ENCODE measurements at regions not wholly inside any gene's neighbourhood (a gene's known extent, or its start where the extent isn't known, plus 50 kb on each side); places are given as distances from the start of the nearest gene placed in this dataset.

DNA sequence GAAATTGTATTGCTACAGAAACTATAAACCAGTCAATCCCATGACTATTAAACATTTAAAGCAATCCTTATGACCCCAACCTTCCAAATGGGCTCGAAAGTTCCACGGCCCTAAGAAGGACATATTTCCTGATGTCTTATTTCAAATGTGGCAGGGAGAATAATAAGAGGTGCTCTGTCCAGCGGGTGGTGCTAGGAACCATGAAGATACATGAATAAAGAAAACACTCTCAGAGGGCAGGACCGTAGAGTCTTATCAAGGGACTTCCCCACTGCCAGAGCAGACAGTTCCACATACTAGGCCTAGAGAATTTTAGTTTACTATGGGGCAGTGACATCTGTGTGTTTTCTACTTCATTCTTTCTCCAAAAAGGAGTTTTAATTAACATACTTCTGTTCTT, 187.1 kb upstream of the PIK3C3 start:
- peak; percentile 40 for DNase-seq (ENCODE audit: low read depth)
- TF ChIP-seq, protein P1, sequence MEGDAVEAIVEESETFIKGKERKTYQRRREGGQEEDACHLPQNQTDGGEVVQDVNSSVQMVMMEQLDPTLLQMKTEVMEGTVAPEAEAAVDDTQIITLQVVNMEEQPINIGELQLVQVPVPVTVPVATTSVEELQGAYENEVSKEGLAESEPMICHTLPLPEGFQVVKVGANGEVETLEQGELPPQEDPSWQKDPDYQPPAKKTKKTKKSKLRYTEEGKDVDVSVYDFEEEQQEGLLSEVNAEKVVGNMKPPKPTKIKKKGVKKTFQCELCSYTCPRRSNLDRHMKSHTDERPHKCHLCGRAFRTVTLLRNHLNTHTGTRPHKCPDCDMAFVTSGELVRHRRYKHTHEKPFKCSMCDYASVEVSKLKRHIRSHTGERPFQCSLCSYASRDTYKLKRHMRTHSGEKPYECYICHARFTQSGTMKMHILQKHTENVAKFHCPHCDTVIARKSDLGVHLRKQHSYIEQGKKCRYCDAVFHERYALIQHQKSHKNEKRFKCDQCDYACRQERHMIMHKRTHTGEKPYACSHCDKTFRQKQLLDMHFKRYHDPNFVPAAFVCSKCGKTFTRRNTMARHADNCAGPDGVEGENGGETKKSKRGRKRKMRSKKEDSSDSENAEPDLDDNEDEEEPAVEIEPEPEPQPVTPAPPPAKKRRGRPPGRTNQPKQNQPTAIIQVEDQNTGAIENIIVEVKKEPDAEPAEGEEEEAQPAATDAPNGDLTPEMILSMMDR (conservative IDR thresholded peaks at IDR 0.05; ENCODE audit: control insufficient read depth, insufficient read depth, low read depth, low read length) = peak; percentile 16
- no peak overlapping the region for H3K4me3 ChIP-seq (ENCODE audit: control insufficient read depth, low read depth, low read length)

DNA sequence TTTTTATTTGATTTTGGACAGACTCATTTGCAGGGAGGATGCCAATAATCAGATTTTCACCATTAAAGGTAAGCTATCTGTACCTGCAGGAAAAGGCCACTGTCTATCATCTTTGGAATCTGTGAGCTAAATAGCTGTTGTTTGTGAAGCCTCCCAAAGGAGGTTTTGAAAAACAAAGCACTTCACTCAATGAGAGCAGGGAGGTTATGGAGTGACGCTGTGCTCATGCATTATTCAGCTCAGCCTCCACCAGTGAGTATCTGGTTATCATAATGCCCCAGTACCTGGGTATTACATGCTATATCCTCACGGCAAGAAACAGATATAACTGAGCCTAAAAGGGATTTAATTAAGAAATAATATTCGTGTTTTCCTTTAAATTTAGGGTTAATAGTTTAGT, 189.6 kb upstream of the PIK3C3 start:
- TF ChIP-seq, protein P1 (conservative IDR thresholded peaks at IDR 0.05; ENCODE audit: control insufficient read depth, insufficient read depth, low read depth, low read length) = no peak

DNA sequence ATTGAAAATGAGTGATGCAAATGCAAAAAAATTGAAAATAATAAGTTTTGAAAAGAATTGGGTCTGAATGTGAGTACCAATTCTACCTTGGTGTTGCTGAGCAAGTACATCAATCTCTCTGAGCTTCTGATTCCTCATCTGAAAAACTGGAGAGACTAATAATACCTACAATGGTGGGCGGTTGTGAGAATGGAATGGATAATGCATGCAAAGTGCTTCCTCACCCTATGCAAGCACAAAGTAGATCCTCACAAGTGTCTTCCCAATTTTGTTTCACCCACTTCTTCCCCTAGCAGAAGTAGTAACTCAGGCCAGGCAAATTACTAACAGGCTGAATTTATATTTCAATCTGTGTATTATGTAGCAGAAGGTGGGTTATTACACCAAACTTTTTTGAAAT, 191.7 kb upstream of the PIK3C3 start:
- TF ChIP-seq, protein P1 (conservative IDR thresholded peaks at IDR 0.05; ENCODE audit: control insufficient read depth, insufficient read depth, low read depth, low read length) = no peak
- no peak overlapping the region for H3K4me3 ChIP-seq (ENCODE audit: control insufficient read depth, low read depth, low read length)
- no peak for DNase-seq (ENCODE audit: low read depth)

More for the DNA sequence above, 189.6 kb upstream of the PIK3C3 start:
- DNase-seq (ENCODE audit: low read depth) = no peak
- no peak overlapping the region for H3K4me3 ChIP-seq (ENCODE audit: control insufficient read depth, low read depth, low read length)

DNA sequence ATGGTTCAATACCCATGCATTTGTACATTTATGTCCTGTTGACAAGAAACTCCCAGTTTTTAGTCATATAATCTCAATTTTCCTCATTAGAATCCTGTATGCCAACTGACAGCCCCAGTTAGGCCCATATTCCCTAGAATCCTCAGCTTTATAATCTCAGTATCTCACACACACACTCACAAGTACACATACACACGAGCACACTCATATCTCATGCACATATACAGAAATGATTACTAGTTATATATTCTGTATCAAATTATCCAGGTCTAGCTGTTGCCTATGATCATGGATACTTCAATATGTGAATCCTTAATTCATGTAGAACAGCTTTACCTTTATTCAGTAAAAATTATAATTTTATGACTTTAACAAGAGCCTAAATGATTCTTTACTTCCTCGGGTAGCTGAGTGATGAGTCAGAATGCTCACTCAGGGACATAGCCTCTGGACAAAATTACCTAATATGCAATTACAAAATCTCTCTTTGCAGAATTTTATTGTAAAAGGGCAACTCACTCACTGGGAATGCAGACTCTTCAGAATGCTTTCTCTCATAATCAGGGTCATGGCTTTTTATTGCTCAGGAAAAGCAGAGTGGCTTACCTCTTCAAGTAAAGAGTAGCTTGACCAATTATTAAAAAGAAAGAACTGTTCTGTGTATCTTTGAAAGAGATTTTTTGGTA, 193.6 kb upstream of the PIK3C3 start:
- DNase-seq (ENCODE audit: low read depth) = peak; percentile 84
- H3K4me3 ChIP-seq (ENCODE audit: control insufficient read depth, low read depth, low read length) = no peak overlapping the region
- TF ChIP-seq, protein P1 (conservative IDR thresholded peaks at IDR 0.05; ENCODE audit: control insufficient read depth, insufficient read depth, low read depth, low read length) = no peak

DNA sequence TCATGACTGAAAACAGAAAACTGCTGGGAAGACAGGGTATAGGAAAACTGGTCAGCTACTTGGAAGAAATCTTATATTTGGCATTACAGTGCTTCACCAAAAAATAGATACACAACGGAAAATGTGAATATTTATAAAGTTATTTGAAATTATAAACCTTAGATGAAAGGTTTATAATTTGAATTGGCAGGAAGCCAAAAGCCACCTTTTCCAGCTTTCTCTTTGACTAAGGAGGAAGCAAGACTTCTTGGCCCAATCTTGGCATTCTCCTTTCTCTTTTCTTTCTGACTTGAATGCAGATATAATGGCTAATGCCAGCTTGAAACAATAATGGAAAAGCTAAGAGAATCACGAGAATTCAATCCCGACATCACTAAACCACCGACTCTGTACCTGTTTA, 196.5 kb upstream of the PIK3C3 start:
- DNase-seq (ENCODE audit: low read depth) = no peak
- TF ChIP-seq, protein P1 (conservative IDR thresholded peaks at IDR 0.05; ENCODE audit: control insufficient read depth, insufficient read depth, low read depth, low read length) = no peak
- H3K4me3 ChIP-seq (ENCODE audit: control insufficient read depth, low read depth, low read length) = no peak overlapping the region

DNA sequence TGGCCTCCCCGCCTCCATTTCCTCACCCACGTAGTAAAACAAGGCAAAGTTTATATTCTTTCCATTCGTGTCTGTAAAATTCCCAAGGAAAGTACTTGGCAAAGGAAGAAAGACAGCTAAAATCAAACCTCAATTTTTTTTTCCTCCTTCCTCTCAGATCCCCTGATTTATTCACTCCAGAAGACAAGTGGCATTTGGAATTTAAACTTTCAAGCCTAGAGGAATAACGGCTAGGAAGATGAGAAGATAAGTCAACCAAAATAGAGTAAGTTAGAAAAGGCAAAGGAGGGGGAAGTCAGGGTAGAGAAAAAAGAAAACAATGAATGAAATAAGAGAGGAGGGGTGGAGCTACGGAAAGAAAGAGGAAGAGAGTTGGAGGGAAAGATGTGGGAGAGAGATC, 198.9 kb upstream of the PIK3C3 start:
- H3K4me3 ChIP-seq (ENCODE audit: control insufficient read depth, low read depth, low read length) = no peak overlapping the region
- TF ChIP-seq, protein P1 (conservative IDR thresholded peaks at IDR 0.05; ENCODE audit: control insufficient read depth, insufficient read depth, low read depth, low read length) = no peak
- no peak for DNase-seq (ENCODE audit: low read depth)

Measured in fibroblast of mammary gland (primary cell).